Prostate gland (tissue), 2 donors: ENCODE measurements at regions not wholly inside any gene's neighbourhood (a gene's known extent, or its start where the extent isn't known, plus 50 kb on each side); places are given as distances from the start of the nearest gene placed in this dataset.

Experiments used
- DNase-seq: peaks from one replicate; pipeline ENCODE4 v3.0.0-alpha.2; 2019; ENCODE audit warnings: low spot score
- H3K27ac ChIP-seq, 2 donors: fragments of 200-600 bp; sonication (generic); 2 replicates each; pipeline ENCODE4 v1.5.1; 2017 to 2019
- H3K27me3 ChIP-seq: fragments of 200-600 bp; sonication (generic); replicated peaks from 2 replicates; pipeline ENCODE4 v1.5.1; 2019; ENCODE audit not compliant: insufficient read depth
- H3K36me3 ChIP-seq, 2 donors: fragments of 200-600 bp; sonication (generic); 1 replicate in 1 of 2; 2 replicates in 1 of 2; pipeline versions ENCODE4 v1.5.1 to v1.8.1; 2017 to 2019
- H3K4me1 ChIP-seq: fragments of 200-600 bp; sonication (generic); replicated peaks from 2 replicates; pipeline ENCODE4 v1.5.1; 2019
- H3K4me3 ChIP-seq, 2 donors: fragments of 200-600 bp; sonication (generic); 2 replicates each; pipeline ENCODE4 v1.5.1; 2017 to 2019
- H3K9me3 ChIP-seq: fragments of 200-600 bp; sonication (generic); 2 replicates; pipeline ENCODE4 v1.5.1; 2017
- CTCF ChIP-seq, 4 experiments: fragments of 200-600 bp in 2 of 4; fragments of 450-650 bp in 2 of 4; sonication (generic) in 2 of 4; IDR thresholded peaks; 1 replicate in 3 of 4; 2 replicates in 1 of 4; pipeline ENCODE4 v1.5.1; 2016 to 2019; ENCODE audit warnings: antibody characterized with exemption in 4 of 4, mild to moderate bottlenecking in 2 of 4, moderate library complexity in 2 of 4
- POLR2A ChIP-seq: fragments of 450-650 bp; IDR thresholded peaks from one replicate; pipeline ENCODE4 v1.6.1; 2016; ENCODE audit warnings: antibody characterized with exemption, mild to moderate bottlenecking
- POLR2AphosphoS5 ChIP-seq: sonication (generic); formaldehyde crosslinking; IDR thresholded peaks from one replicate; pipeline ENCODE4 v1.6.1; 2017; ENCODE audit warnings: antibody characterized with exemption
- WGBS: methylation state at CpG from one replicate; pipeline ENCODE4 v1.1.5; 2018; 5-methylcytosine and 5-hydroxymethylcytosine counted together
- intact Hi-C: fragments of 100-400 bp; cut with DNase I; formaldehyde crosslinking; loops from one replicate; pipeline ENCODE4 v1.14.2; 2022

- H3K36me3 ChIP-seq: no peaks in the 10 kb centered on the region
- H3K27ac ChIP-seq: no peak overlapping the region
- no peaks in the 10 kb centered on the region for H3K27me3 ChIP-seq
- intact Hi-C loops: loop anchor here (10.0 kb wide), 1 partner anchor 96 kb away; no protein-coding TSS in a partner anchor
- peak; percentile 46 for DNase-seq
- H3K4me3 ChIP-seq: no peak overlapping the region
- TF ChIP-seq POLR2A (no peak), POLR2AphosphoS5 (peak; percentile 70), CTCF (IDR thresholded peaks at IDR 0.05) (peak in 2 of 4 experiments; percentile 11 to 30)
- H3K4me1 ChIP-seq: peaks cover 4% of the 10 kb centered on the region
- no peaks in the 10 kb centered on the region for H3K9me3 ChIP-seq
- 39% methylated on average over 6 of the region's 6 CpGs for WGBS
Observed at GRCh38 chr10:121070275-121071070, 219.3 kb downstream of the WDR11 start.

GRCh38 chr10:121071901-121072300 lies 220.7 kb downstream of the WDR11 start:
- peaks cover 4% of the 10 kb centered on the region for H3K4me1 ChIP-seq
- H3K9me3 ChIP-seq: no peaks in the 10 kb centered on the region
- H3K27ac ChIP-seq: no peak overlapping the region
- DNase-seq: no peak
- intact Hi-C loops: loop anchor here (10.0 kb wide), 1 partner anchor 97 kb away; no protein-coding TSS in a partner anchor
- no peaks in the 10 kb centered on the region for H3K36me3 ChIP-seq
- no peak for TF ChIP-seq POLR2AphosphoS5
- no peak for TF ChIP-seq CTCF (IDR thresholded peaks at IDR 0.05)
- 52% methylated on average over 2 of the region's 2 CpGs for WGBS
- H3K27me3 ChIP-seq: no peaks in the 10 kb centered on the region
- no peak overlapping the region for H3K4me3 ChIP-seq

GRCh38 chr10:121073728-121074127 lies 222.6 kb downstream of the WDR11 start:
- no peak for DNase-seq
- Histone ChIP-seq H3K27me3 (no peaks in the 10 kb centered on the region), H3K4me3 (no peak overlapping the region), H3K9me3 (no peaks in the 10 kb centered on the region), H3K27ac (no peak overlapping the region), H3K4me1 (peaks cover 4% of the 10 kb centered on the region), H3K36me3 (no peaks in the 10 kb centered on the region)
- intact Hi-C loops: loop anchor here (10.0 kb wide), 1 partner anchor 99 kb away; no protein-coding TSS in a partner anchor
- TF ChIP-seq POLR2AphosphoS5: no peak
- TF ChIP-seq POLR2A: no peak
- TF ChIP-seq CTCF (IDR thresholded peaks at IDR 0.05): no peak
- 88% methylated on average over 5 of the region's 5 CpGs for WGBS

GRCh38 chr10:121076776-121077715 lies 225.9 kb downstream of the WDR11 start:
- Histone ChIP-seq H3K27me3 (no peaks in the 10 kb centered on the region), H3K4me1 (no peaks in the 10 kb centered on the region), H3K9me3 (no peaks in the 10 kb centered on the region), H3K4me3 (no peak overlapping the region), H3K36me3 (no peaks in the 10 kb centered on the region), H3K27ac (no peak overlapping the region)
- 69% methylated on average over 12 of the region's 12 CpGs for WGBS
- DNase-seq: peak; percentile 49
- intact Hi-C loops: loop anchor here (5.0 to 10.0 kb wide), 2 partner anchors 40 to 102 kb away; no protein-coding TSS in a partner anchor
- TF ChIP-seq POLR2A (no peak), POLR2AphosphoS5 (peak; percentile 65)

- DNase-seq: no peak
- no peak for TF ChIP-seq POLR2AphosphoS5
- no peak for TF ChIP-seq CTCF (IDR thresholded peaks at IDR 0.05)
- no peak for TF ChIP-seq POLR2A
- Histone ChIP-seq H3K4me1 (no peaks in the 10 kb centered on the region), H3K9me3 (no peaks in the 10 kb centered on the region), H3K36me3 (no peaks in the 10 kb centered on the region), H3K4me3 (no peak overlapping the region), H3K27me3 (no peaks in the 10 kb centered on the region), H3K27ac (peak overlapping the region in 1 of 2 donors; percentile 17)
- intact Hi-C loops: loop anchor here (5.0 to 10.0 kb wide), 2 partner anchors 41 to 103 kb away; no protein-coding TSS in a partner anchor
- 64% methylated on average over 8 of the region's 8 CpGs for WGBS
Observed at GRCh38 chr10:121078036-121078435, 226.9 kb downstream of the WDR11 start.
